A673 (cell line): ENCODE measurements at regions not wholly inside any gene's neighbourhood (a gene's known extent, or its start where the extent isn't known, plus 50 kb on each side); places are given as distances from the start of the nearest gene placed in this dataset.

ENCODE experiments used
- BruUV-seq: library from RNA; stranded (reverse); fragments of 400-500 nt; replicated peaks from 2 replicates; lab custom pipeline; 2021; lab: Mats Ljungman, UMichigan
- CTCF ChIA-PET: fragments of 300-600 bp; sonication (Branson Sonifier 250); formaldehyde crosslinking; loops from one replicate; lab custom pipeline; 2022; ENCODE audit warnings: antibody characterized with exemption; lab: Charles Lee
- POLR2A ChIA-PET: fragments of 300-600 bp; sonication (Branson Sonifier 250); formaldehyde crosslinking; loops from one replicate; lab custom pipeline; 2022; ENCODE audit warnings: antibody characterized with exemption; ENCODE audit not compliant: low non-redundant PET; lab: Charles Lee
- DNase-seq: peaks from one replicate; pipeline ENCODE4 v3.0.0-alpha.2; 2015; ENCODE audit warnings: low spot score
- H3K27ac ChIP-seq: fragments of 200-600 bp; sonication (generic); 2 replicates; pipeline ENCODE4 v1.5.1; 2016; ENCODE audit warnings: mixed run types, low read depth, mild to moderate bottlenecking, mixed read lengths, antibody characterized with exemption, low read length; ENCODE audit not compliant: poor library complexity, severe bottlenecking
- H3K27me3 ChIP-seq: fragments of 200-600 bp; sonication (generic); replicated peaks from 2 replicates; pipeline ENCODE4 v1.6.1; 2017; ENCODE audit warnings: mixed run types, low read depth, mild to moderate bottlenecking, mixed read lengths, antibody characterized with exemption, low read length; ENCODE audit not compliant: insufficient read depth, poor library complexity
- H3K36me3 ChIP-seq: fragments of 200-600 bp; sonication (generic); 2 replicates; pipeline ENCODE4 v1.6.1; 2016; ENCODE audit warnings: mixed run types, mild to moderate bottlenecking, mixed read lengths, antibody characterized with exemption, low read length; ENCODE audit not compliant: insufficient read depth, poor library complexity, severe bottlenecking
- H3K4me1 ChIP-seq: fragments of 200-600 bp; sonication (generic); 2 replicates; pipeline ENCODE4 v1.6.1; 2017; ENCODE audit warnings: mixed run types, mild to moderate bottlenecking, mixed read lengths, antibody characterized with exemption, low read length; ENCODE audit not compliant: insufficient read depth, poor library complexity, severe bottlenecking
- H3K4me3 ChIP-seq: fragments of 200-600 bp; sonication (generic); 2 replicates; pipeline ENCODE4 v1.5.1; 2016; ENCODE audit warnings: low read depth, mixed run types, mild to moderate bottlenecking, mixed read lengths, low read length; ENCODE audit not compliant: poor library complexity, severe bottlenecking
- H3K9me3 ChIP-seq: fragments of 200-600 bp; sonication (generic); 2 replicates; pipeline ENCODE4 v1.6.1; 2016; ENCODE audit warnings: mixed run types, low read depth, mild to moderate bottlenecking, mixed read lengths, antibody characterized with exemption, low read length; ENCODE audit not compliant: poor library complexity, severe bottlenecking
- EZH2 ChIP-seq: fragments of 200-600 bp; sonication (generic); IDR thresholded peaks from 2 replicates; pipeline ENCODE4 v1.6.1; 2017; ENCODE audit warnings: borderline replicate concordance, low read depth, mild to moderate bottlenecking, mixed read lengths, antibody characterized with exemption, low read length; ENCODE audit not compliant: poor library complexity, severe bottlenecking
- intact Hi-C: fragments of 100-400 bp; cut with micrococcal nuclease; formaldehyde crosslinking; loops from one replicate; pipeline ENCODE4 v1.10.0; 2022; ENCODE audit not compliant: unreplicated experiment
- TF ChIP-seq, protein P1 (sequence below): fragments of 300-800, 200-600 bp; sonication (generic); conservative IDR thresholded peaks from 2 replicates; pipeline ENCODE4 v1.5.1; 2017; ENCODE audit warnings: low read depth, mild to moderate bottlenecking, antibody characterized with exemption, low read length, moderate library complexity, mixed read lengths

GRCh38 chr6:21337263-21337662 is 256.3 kb upstream of the SOX4 start:
- H3K4me1 ChIP-seq: no peaks in the 10 kb centered on the region
- H3K27ac ChIP-seq: no peak overlapping the region
- DNase-seq: no peak
- no peaks in the 10 kb centered on the region for H3K36me3 ChIP-seq
- ChIA-PET CTCF (no interaction called here), POLR2A (no interaction called here)
- no peaks in the 10 kb centered on the region for H3K27me3 ChIP-seq
- H3K4me3 ChIP-seq: no peak overlapping the region
- no TSS peak for BruUV-seq
- TF ChIP-seq EZH2: no peak
- TF ChIP-seq, protein P1, sequence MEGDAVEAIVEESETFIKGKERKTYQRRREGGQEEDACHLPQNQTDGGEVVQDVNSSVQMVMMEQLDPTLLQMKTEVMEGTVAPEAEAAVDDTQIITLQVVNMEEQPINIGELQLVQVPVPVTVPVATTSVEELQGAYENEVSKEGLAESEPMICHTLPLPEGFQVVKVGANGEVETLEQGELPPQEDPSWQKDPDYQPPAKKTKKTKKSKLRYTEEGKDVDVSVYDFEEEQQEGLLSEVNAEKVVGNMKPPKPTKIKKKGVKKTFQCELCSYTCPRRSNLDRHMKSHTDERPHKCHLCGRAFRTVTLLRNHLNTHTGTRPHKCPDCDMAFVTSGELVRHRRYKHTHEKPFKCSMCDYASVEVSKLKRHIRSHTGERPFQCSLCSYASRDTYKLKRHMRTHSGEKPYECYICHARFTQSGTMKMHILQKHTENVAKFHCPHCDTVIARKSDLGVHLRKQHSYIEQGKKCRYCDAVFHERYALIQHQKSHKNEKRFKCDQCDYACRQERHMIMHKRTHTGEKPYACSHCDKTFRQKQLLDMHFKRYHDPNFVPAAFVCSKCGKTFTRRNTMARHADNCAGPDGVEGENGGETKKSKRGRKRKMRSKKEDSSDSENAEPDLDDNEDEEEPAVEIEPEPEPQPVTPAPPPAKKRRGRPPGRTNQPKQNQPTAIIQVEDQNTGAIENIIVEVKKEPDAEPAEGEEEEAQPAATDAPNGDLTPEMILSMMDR: no peak
- H3K9me3 ChIP-seq: no peaks in the 10 kb centered on the region
- intact Hi-C loops: no loop called here

GRCh38 chr6:21340573-21340972 is 253.0 kb upstream of the SOX4 start:
- ChIA-PET CTCF (no interaction called here), POLR2A (no interaction called here)
- no TSS peak for BruUV-seq
- intact Hi-C loops: no loop called here
- H3K27ac ChIP-seq: no peak overlapping the region
- no peaks in the 10 kb centered on the region for H3K36me3 ChIP-seq
- DNase-seq: peak; percentile 12
- H3K9me3 ChIP-seq: no peaks in the 10 kb centered on the region
- no peaks in the 10 kb centered on the region for H3K4me1 ChIP-seq
- TF ChIP-seq, protein P1: no peak
- TF ChIP-seq EZH2: no peak
- no peaks in the 10 kb centered on the region for H3K27me3 ChIP-seq
- H3K4me3 ChIP-seq: no peak overlapping the region

- no peak for DNase-seq
- ChIA-PET CTCF (no interaction called here), POLR2A (no interaction called here)
- Histone ChIP-seq H3K27me3 (no peaks in the 10 kb centered on the region), H3K27ac (no peak overlapping the region), H3K4me3 (no peak overlapping the region), H3K36me3 (no peaks in the 10 kb centered on the region), H3K9me3 (no peaks in the 10 kb centered on the region), H3K4me1 (no peaks in the 10 kb centered on the region)
- no peak for TF ChIP-seq EZH2
- TF ChIP-seq, protein P1: no peak
- intact Hi-C loops: no loop called here
- no TSS peak for BruUV-seq
These were observed 251.6 kb upstream of the SOX4 start for GRCh38 chr6:21341910-21342309.
